ENCODE measurements at regions not wholly inside any gene's neighbourhood (a gene's known extent, or its start where the extent isn't known, plus 50 kb on each side); places are given as distances from the start of the nearest gene placed in this dataset.

DNA sequence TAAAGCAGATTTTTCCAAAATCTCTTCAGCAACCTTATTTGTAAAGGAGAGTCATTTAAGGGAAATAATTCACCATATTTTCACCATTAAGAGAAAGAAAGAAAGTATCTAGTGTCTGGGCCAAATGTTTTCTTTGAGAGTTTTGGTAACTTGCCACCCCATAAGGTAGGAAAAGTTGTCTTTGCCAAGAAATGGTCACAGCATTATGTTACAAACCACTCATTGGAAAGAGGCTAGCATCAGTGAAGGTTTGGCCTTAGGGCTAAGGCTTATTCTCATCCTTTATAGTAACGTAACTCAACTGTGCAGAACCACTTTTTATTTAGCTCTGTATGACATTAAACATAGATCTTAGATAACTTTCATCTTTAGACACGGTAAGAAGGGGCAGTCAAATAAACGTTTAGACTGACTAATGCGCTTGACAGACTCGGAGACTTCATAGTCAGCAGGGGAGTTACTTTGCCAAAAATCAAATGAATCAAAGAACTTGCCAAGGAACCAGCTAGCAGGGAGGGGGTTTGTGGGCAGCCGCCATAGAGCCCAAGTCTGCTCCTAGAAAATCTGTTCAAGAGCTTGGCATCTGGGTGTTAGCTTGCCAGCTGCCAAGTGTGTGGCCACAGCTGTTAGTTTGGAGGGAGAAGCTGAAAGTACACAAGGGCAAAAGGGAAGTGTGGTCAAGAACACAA is 182.8 kb upstream of the GRID2 start:
- TF ChIP-seq CTCF (IDR thresholded peaks at IDR 0.05) (no peak), ZFX (IDR thresholded peaks at IDR 0.05; ENCODE audit: borderline replicate concordance) (no peak)

Data from 22Rv1 (cell line).